GM20431 (cell line): ENCODE measurements at regions not wholly inside any gene's neighbourhood (a gene's known extent, or its start where the extent isn't known, plus 50 kb on each side); places are given as distances from the start of the nearest gene placed in this dataset.
"Not testable (repeated sequence)": the region's sequence is repeated elsewhere in the genome, so short reads cannot be mapped to it uniquely, and the experiment has no call there.

ENCODE experiments used
- in situ Hi-C: fragments of 300-500 bp; cut with MseI, MboI; formaldehyde crosslinking; loops from one replicate; pipeline ENCODE4 v1.15.0; 2020; ENCODE audit warnings: low sequenced_read_pairs; ENCODE audit not compliant: unreplicated experiment

DNA sequence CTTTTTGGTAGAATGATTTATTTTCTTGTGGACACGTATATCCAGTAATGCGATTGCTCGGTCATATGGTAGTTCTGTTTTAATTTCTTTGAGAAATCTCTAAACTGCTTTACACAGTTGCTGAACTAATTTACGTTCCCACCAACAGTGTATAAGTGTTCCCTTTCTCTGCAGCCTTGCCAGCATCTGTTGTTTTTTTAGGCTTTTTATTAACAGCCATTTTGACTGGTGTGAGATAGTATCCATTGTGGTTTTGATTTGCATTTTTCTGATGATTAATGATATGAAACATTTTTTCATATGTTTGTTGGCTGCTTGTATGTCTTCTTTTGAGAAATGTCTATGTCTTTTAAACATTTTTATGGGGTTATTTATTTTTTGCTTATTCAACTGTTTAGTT is 196.7 kb downstream of the MOXD1 start:
- in situ Hi-C loops = loop anchor here (25.0 kb wide), 1 partner anchor 267 kb away; no protein-coding TSS in a partner anchor

DNA sequence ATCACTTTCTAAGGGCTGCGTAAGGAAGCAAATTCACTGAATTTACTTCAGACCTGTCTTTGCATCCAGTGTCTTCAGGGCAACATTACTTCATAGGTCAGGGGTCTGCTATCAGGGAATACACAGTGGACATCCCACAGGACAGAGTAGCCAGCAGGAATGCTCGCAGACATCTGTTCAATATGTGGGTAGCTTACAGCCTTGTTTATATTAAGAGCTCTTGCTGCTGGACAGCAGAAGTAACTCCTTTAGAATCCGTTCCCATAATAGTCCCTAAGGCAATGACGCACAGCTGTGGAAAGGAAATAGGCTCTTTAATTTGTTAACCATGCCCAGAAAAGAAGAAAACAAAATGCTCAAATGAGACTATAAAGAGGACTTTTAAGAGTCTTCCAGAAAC is 198.7 kb downstream of the MOXD1 start:
- in situ Hi-C loops = loop anchor here (25.0 kb wide), 1 partner anchor 265 kb away; no protein-coding TSS in a partner anchor

DNA sequence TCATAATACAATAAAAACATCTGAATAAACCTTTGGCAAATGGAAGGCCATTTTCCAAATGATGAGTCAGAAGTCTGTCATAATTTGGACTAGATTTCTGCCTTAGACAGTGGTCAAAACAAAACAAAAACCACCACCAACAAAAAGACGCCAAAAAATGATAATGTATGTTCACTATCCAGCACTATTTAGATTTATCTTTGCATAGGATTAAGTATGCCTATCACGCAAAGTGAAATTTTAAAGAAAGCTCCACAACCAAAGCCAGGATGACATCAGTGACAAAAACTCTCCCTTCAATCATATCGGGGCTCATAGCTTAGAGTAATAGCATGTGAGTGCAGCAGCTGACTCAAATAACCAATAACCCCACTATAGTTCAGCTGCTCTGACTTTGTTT is 201.9 kb downstream of the MOXD1 start:
- in situ Hi-C loops = no loop called here

DNA sequence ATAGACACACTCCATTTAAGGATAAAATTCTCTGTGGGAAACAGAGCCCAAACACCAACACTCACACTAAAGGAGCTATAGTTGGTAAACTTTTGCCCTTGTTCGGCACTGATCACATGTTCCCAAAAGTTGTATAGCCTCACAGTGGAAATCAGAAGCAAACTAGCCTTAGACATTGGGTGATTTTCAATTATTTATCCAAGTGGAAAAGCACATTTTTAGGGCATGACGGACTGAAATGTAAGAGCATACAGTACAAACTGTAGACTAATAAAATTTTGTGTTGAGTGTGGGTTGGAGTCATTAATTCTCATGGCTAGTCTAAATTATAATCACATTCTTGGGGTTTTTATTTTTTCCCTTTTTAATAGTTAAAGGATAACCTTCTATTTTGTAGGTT is 202.4 kb downstream of the MOXD1 start:
- in situ Hi-C loops = no loop called here

DNA sequence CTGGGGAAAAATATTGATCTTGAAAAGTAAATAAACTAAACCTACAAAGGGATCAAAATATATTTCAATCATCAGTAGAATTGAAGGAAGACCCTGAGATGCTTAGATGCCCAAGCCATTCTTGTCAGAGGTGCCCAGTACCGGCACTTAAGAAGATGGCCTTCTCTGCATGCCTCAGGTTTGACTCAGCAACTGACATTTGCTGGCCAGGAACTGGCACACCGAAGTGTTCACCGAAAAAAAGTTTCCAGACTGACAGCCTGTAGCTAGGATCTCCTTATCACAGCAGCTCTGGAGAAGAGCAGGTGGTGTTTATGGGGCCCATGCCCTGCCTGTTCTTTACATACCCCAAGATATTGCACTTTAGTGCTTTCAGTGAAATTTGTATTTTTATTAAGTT is 203.2 kb downstream of the MOXD1 start:
- in situ Hi-C loops = no loop called here

DNA sequence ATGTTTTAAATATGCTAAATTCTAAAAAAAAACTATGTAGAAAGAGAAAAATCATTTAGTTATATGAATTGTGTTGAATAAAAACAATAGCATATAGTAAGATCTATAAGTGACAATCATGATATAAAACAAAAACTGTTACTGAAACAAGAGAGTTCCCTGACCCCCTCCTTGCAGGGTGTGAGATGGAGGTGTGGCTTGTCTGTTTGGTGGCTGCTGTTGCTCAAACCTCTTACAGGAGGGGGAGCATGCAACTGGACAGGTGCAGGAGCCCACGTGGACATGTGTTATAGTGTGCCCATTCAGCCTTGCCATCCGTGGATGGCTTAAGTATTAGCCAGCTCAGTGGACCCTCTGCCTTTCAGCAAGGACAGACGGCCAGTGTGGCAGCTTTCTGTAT is 206.7 kb downstream of the MOXD1 start:
- in situ Hi-C loops = no loop called here

DNA sequence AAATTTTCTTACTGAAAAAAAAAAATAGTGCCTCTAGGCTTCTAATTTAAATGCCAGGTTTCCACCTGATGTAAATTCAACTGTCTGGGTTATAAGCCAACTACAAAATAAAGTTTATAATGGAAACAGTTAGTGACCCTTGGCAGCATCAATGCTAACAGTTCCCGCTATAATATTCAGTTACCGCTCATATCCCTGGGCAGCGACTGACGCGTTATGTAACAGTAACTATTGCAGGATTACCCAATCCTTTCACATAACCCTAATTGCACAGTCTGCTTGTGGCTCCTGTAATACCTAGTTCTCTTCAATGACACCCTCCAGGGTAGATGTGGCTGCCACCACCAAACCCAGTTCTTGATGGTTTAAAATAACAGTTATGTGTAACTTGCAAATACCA is 208.6 kb downstream of the MOXD1 start:
- in situ Hi-C loops = no loop called here

DNA sequence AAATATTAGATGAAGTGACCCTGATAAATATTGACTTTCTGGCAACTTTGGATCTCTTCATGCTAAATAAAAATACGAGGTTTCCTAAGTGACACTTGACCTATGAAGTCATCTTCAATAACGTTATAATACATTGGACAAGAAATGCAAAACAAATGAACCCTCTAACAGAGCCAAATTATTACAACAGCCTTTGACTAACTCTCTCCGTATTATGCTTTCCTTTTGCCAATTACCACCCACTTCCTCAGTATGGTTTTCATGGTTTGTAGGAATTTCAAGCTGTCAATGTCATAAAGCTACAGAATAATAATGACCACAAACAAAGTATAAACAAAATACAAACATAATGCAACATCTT is 210.5 kb downstream of the MOXD1 start:
- in situ Hi-C loops = no loop called here

DNA sequence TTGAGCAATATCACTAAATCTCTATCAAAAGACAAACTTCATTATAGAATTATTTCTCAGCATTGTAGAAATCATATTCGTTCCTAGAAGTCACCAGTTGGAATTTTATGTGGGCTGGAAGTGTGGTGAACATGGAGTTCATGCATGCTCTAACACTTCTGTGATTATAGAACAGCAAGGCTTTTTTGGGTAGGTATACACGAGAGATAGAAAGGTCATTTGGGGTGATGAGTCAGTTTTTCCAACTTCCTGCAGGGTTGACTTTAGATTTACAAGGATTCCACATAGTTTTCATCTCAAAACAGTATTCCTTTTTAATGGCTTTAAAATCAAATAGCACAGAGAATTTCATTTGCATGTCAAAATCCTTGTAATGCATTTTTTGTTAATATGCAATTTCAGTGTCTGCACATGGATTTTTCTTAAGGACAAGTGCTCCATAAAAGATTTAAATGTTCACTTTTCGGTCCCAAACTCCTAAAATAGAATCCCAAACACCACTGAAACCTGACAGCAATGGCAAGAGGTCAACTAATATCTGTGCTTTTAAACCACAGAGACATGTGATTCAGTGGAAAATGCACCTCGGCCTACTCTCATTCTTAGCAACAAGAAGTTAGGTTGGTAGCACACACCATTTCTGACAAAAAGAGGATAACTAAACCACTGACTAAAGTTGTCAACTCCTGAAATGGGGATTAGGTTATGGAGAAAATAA is 211.0 kb downstream of the MOXD1 start:
- in situ Hi-C loops = no loop called here

DNA sequence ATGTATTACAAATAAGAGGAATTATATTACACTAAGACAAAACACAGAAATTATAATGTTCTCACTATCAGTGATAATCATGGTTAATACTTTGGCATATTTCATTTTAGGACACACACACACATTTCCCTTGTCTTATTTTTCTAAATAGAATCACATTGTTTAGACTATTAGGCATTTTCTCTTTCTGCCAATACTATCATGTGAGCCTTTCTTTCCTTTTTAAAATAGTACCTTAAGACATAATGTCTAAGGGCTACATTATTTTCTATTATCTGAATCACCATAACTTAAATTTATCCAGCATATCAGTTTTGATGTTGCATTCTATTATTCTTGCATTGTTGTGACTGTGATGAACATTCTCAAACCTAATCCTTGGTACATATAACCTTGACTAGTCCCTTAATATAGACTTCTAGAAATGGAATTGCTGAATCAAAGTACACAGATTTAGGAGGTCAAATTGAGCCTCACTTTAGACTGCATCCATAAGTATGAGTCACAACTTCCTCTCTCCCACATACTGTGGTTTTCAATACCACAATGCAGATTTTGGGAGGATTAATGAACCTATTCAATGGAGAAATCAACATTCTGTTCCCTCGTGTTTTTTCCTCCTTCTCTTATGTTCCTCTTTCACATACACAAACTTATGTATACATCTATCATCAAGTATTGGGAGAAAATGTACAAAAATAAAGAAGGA is 212.6 kb downstream of the MOXD1 start:
- in situ Hi-C loops = no loop called here

DNA sequence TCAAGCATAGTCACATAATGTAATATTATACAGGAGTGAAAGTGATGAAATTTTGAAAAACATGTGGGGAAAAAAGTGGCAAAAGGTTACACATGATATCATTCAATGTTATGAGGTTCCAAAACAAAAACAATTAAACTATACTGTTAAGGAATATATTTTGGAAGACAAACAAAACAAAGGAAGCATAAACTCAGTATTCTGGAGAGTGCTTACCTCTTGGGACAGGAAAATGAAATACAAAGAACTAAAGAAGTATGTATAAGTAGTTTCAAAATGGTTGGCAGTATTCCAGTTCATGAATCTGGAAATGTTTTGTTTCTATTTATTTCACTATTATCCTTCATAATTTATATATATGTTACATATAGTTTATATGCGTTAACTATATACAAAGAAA is 213.5 kb downstream of the MOXD1 start:
- in situ Hi-C loops = no loop called here

DNA sequence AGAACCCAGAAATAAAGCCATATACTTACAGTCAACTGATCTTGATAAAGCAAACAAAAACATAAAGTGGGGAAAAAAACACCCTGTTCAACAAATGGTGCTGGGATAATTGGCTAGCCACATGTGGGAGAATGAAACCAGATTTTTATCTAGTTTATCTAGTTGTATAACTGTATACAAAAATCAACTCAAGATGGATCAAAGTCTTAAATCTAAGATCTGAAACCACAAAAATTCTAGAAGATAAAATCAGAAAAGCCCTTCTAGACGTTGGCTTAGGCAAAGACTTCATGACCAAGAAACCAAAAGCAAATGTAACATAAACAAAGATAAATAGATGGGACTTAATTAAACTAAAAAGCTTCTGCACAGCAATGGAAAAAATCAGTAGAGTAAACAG is 216.3 kb downstream of the MOXD1 start:
- in situ Hi-C loops = not testable (repeated sequence)

DNA sequence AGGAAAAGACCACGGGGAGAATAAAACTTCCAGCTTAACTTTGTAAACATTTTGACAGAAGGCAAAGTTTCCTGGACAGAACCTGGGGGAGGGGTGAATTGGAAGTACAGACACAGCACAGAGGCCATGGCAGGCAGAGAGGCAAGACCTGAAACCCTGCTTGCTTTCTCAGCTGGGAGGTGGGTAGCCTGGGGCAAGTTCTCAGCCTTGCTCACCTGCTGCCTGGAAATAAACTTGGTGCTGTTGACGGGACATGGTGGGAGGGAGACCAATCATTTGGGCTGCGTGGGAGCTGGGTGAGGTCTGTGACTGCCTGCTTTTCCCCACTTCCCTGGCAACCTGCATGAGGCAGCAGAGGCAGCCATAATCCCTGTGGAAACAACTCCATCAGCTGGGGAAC is 221.3 kb downstream of the MOXD1 start:
- in situ Hi-C loops = no loop called here

DNA sequence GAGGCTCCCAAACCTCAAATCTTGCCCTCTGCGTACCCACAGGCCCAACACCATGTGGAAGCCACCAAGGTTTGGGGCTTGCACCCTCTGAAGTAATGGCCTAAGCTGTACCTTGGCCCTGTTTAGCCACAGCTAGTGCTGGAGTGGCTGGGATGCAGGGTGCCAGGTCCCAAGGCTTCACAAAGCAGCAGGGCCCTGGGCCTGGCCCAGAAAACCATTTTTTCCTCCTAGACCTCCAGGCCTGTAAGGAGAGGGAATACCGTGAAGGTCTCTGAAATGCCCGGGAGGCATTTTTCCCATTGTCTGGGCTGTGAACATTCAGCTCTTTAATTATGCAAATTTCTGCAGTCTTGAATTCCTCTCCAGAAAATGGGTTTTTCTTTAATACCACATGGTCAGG is 223.7 kb upstream of the CCN2 start:
- in situ Hi-C loops = no loop called here

DNA sequence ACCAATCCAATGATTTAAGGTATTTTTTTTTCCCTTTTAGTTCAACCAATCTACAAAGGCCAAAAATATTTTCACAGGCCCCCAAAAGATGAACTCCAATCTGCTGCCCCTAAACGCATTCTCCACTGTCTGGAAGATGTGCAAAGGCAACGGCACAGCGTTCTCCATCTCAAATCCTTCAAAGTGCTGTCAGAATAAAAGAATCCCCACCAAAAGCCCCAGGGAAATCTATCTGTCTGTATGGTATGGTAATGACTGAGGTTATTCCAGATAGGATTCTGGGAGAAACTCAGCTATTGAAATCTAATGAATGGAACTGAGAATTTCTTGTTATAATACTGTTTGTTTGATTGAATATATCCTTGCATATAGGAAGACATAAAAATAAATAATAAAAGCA is 217.8 kb upstream of the CCN2 start:
- in situ Hi-C loops = no loop called here

DNA sequence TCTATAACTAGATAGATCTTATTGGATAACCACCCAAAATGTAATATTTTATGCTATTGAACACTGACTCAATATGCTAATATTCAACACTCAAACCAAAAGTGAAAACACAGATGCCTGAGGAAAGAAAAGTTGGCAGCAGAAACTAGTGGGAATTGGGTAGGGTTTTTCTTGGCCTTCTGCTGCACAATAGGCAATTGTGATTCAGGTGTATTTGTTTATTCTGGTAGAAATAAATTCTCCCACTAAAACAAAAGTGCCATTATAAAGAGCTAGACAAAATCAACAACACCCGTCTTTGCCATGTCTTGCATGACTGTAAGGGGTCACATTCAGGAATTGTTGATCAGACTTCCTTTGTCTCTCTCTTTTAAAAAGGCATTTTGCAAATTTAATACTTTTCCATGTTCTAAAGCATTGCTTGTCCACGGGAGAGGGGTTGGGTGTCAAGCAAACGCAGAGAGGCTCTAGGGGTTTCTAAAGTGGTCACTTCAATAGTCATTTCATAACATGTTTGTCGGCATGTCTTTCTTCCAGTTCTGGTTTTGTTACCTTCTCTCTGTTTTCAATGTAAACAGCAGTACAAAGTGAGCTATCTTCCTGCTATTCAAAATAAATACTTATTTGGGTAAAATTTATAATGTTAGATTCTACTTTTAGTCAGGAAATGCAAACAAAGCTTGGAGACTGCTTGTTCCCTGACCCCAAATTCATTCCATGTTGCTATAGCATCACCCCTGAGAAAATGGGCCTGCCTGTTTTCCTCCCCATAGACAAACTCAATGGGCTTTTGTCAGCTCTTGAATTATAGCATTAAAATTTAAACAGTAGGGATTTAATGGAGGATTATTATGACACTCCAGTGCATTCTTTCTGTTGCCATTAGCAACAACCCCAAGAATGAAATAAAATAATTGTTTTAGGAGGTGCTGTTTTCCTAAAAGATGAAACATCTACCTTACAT is 217.0 kb upstream of the CCN2 start:
- in situ Hi-C loops = no loop called here

DNA sequence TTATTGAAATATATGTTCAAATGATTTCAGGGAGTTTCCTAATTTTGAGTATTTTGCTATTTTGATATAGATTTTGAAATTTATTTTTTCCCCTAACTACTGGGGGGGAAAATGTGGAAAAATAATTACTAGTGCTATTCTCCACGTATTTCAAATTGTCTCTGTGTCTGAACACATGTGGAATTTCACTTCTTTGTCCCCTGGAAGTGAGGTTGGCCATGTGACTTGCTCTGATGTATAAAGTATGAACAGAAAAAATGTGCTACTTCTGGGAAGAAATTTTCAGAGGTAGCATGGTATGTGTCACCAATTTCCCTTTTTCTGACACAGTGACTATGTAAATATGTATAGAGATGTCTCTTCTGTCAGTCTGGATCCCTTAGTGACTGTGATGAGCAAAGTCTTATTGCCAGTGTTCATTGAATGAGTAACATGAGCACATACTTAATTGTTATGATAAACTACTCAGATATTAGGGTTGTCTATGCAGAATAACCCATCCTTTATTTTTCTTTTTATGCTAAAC is 215.4 kb upstream of the CCN2 start:
- in situ Hi-C loops = no loop called here

DNA sequence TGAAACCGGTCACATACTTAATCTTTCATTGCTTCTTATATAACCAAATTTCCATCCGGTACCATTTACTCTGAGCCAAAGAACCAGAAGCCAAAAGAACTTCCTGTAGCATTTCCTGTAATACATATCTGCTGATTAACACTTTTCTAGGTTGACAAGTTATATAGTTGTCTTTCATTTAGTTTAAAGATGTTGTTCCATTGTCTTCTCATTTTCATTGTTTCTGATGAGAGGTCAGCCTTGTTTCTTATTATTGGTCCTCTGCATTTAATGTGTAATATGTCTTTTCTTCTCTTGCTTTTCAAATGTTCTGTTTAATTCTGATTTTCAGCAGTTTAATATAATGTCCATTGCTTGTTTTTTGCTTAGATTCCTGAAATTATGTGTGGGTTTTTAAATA is 214.5 kb upstream of the CCN2 start:
- in situ Hi-C loops = no loop called here

DNA sequence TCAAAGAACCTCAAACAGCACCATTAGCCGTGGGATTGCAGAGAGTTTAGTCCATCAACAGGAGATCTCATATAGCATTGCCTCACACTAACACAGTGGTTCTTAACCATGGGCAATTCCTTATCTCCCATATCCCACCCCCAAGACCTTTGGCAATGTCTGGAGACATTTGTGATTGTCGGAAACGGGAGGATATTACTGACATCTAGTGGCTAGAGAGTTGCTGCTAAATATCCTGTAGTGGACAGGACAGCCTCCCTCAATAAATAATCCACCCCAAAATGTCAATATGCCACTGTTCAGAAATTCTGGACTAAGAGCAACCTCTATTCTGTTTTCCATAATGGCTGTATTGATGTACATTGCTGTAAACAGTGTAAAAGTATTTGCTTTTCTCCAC is 210.1 kb upstream of the CCN2 start:
- in situ Hi-C loops = no loop called here

DNA sequence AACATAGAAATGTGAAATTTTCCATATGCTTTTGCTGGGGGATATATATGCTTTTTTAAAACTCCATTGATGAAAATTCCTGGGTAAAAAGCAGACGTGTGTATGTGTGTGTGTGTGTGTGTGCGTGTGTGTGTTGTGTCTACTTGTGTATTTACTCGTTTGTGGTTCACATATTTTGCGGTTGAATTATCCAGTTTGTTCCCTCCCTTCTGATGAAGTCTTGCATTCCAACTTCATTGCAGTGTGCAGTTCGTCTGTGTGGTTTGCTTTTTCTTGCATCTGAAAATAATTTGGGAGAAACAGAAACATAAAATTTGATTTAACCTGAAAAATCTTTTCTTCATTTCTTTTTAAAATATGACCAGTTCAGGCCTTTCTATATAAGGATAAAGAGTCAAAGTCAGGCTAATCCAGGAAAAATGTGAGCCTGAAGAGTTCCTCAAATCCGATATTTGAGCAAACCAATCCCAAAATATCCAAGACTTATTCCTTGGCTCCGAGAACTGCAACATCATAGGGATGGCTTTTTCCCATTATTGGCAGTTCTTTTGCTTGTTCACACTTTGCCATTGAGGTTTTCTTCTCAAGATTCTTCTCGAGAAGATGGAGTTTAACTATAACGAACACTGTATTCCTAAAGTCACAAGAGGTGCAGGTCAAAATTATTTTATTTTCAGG is 202.2 kb upstream of the CCN2 start:
- in situ Hi-C loops = no loop called here
